ENCODE measurements at regions not wholly inside any gene's neighbourhood (a gene's known extent, or its start where the extent isn't known, plus 50 kb on each side); places are given as distances from the start of the nearest gene placed in this dataset.

DNA sequence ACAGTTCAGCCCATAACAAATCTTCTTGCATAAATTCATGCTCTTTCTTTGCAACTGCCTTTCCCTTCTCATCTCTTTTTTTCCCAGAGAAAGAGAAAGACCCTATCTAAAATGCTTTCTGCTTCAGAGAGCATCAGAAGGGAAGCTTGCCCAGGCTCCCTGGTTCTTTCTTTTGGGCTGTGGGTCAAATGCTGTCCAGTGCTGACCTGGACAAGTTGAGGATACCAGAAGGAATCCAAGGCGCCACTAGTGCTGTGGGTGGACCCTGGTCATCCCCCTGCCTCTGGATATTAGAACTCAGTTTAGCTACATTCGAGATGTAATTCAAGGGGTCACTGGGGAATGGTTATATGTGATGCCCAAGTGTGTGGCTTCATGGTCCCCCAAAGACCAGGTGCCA is 411.6 kb downstream of the RPS24 start:
- ChIA-PET POLR2A (no interaction called here), CTCF (no interaction called here)
- TF ChIP-seq, protein P1, sequence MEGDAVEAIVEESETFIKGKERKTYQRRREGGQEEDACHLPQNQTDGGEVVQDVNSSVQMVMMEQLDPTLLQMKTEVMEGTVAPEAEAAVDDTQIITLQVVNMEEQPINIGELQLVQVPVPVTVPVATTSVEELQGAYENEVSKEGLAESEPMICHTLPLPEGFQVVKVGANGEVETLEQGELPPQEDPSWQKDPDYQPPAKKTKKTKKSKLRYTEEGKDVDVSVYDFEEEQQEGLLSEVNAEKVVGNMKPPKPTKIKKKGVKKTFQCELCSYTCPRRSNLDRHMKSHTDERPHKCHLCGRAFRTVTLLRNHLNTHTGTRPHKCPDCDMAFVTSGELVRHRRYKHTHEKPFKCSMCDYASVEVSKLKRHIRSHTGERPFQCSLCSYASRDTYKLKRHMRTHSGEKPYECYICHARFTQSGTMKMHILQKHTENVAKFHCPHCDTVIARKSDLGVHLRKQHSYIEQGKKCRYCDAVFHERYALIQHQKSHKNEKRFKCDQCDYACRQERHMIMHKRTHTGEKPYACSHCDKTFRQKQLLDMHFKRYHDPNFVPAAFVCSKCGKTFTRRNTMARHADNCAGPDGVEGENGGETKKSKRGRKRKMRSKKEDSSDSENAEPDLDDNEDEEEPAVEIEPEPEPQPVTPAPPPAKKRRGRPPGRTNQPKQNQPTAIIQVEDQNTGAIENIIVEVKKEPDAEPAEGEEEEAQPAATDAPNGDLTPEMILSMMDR (IDR thresholded peaks at IDR 0.05; ENCODE audit: control extremely low read depth, extremely low read depth, low read depth, missing control alignments), result no peak
- no peak for DNase-seq (ENCODE audit: extremely low spot score)

DNA sequence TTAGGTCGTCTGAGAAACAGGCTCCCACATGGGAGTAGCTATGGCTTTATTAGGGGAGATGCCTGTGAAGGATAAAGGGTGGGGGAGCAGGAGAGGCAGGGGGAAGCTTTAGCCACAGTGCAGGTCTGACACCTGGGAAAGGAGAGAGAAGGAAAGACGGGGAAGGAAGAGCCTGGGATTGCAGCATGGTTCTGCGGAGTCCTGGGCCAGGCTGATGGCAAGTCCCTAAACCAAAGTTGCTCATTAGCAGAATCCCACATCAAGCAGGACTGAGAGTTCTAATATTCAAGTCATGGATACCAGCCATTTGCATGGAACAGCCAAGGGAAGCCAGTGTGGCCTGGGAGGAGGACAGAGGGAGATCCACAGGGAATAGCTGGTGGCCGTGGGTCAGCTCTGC is 414.8 kb downstream of the RPS24 start:
- POLR2A ChIA-PET, result no interaction called here
- DNase-seq (ENCODE audit: extremely low spot score), result no peak
- CTCF ChIA-PET, result interaction anchor here (1.1 to 1.7 kb wide), 2 partner anchors 12 to 21 kb away, joined by 3 read pairs; no protein-coding TSS in a partner anchor
- TF ChIP-seq, protein P1 (IDR thresholded peaks at IDR 0.05; ENCODE audit: control extremely low read depth, extremely low read depth, low read depth, missing control alignments), result no peak

DNA sequence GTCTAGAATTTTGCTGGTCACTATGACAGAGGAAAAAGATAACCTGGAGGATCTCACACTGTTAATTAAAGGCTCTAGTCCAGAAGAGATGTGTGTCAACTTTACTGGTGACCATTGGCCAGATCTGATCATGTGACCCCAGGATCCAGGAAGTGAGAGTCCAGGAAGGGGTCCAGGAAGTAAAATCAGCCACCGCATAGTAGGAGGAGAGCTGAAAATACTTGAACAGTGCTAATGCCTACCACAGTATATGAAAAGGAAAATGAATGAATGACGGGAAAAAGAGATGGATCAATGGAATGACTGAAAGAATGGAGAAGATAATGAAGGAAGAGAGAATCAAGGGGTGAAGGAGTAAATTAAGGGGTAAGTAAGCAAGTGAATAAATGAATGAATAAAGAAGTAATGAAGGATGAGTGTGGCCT is 415.3 kb downstream of the RPS24 start:
- ChIA-PET POLR2A (no interaction called here), CTCF (interaction anchor here (1.7 kb wide), 1 partner anchor 13 kb away, joined by 3 read pairs; no protein-coding TSS in a partner anchor)
- DNase-seq (ENCODE audit: extremely low spot score), result no peak
- TF ChIP-seq, protein P1 (IDR thresholded peaks at IDR 0.05; ENCODE audit: control extremely low read depth, extremely low read depth, low read depth, missing control alignments), result no peak

DNA sequence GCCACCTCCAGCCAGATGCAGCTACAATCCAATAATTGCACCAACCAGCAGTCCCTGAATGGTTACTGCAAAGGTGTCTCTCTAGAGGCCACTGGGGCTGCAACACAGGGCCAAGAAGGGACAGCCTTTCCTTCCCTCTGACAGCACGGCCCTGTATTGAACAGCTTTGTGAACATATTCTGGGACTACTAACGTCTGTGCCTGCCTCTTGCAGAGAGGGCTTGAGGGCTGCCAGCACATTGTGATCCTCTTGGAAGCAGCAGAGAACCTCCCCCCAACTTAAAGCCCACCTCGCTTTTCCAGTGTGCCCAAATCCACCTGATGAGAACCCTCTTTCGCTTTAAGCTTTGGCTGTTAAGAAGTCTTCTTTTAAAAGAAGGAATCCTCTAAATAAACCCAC is 415.9 kb downstream of the RPS24 start:
- POLR2A ChIA-PET, result no interaction called here
- DNase-seq (ENCODE audit: extremely low spot score), result no peak
- CTCF ChIA-PET, result interaction anchor here (1.7 kb wide), 1 partner anchor 13 kb away, joined by 3 read pairs; no protein-coding TSS in a partner anchor
- TF ChIP-seq, protein P1 (IDR thresholded peaks at IDR 0.05; ENCODE audit: control extremely low read depth, extremely low read depth, low read depth, missing control alignments), result no peak

DNA sequence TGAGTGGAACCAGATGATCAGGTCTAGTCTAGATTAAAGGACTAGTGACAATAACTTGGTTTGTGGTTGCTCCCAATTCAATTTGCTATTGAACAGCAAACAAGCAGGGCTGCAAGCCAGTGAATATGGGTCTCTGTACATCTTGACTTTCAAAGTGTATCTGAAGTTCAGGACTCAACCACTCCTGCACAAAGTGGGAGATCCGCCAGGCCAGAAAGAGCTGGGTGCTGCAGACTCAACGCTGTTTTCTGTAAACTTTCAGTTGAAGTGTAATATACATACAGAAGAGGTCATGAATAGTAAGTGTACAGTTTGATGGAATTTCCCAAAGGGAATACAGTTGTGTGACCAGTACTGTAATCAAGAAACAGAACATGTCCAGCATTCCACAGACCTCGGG is 416.6 kb downstream of the RPS24 start:
- CTCF ChIA-PET, result no interaction called here
- DNase-seq (ENCODE audit: extremely low spot score), result no peak
- POLR2A ChIA-PET, result no interaction called here
- TF ChIP-seq, protein P1 (IDR thresholded peaks at IDR 0.05; ENCODE audit: control extremely low read depth, extremely low read depth, low read depth, missing control alignments), result no peak

DNA sequence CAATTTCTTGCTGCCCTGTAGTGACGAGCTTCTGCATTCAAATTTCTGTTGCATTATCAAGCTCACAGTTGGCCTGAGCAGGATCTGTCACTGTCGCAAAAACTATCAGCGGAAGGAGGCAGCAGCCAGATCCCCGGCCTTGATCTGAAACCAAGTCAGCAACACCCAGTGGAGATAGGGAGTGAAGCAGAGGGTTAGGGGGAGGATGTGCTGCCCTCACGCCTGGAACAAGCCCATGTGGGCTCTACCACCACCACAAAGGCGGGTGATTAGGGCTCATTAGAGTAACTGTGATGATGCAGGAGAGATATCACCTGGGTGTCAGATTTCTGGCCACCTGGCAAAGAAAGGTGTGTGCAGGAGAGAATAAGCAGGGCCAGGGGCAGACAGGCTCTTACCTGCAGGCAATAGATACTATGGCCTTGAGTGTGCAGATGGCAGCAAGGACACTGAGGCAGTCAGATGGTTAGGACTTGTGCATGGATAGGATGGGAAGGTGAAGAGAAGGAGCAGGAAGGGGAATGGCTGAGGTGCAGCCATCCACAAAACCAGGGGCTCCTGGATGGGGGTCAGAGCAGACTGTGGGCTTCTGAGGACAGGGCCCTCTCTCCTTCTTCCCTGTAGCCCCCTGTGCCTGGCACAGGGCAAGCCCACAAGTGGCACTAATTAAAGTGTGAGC is 417.3 kb downstream of the RPS24 start:
- TF ChIP-seq, protein P1 (IDR thresholded peaks at IDR 0.05; ENCODE audit: control extremely low read depth, extremely low read depth, low read depth, missing control alignments), result no peak
- CTCF ChIA-PET, result no interaction called here
- POLR2A ChIA-PET, result no interaction called here
- no peak for DNase-seq (ENCODE audit: extremely low spot score)

Measured in GM10248 (cell line).